D341Med (cell line): ENCODE measurements at regions not wholly inside any gene's neighbourhood (a gene's known extent, or its start where the extent isn't known, plus 50 kb on each side); places are given as distances from the start of the nearest gene placed in this dataset.

ENCODE experiments used
- DNase-seq: peaks from one replicate; pipeline ENCODE4 v3.0.0; 2012; ENCODE audit warnings: low spot score

DNA sequence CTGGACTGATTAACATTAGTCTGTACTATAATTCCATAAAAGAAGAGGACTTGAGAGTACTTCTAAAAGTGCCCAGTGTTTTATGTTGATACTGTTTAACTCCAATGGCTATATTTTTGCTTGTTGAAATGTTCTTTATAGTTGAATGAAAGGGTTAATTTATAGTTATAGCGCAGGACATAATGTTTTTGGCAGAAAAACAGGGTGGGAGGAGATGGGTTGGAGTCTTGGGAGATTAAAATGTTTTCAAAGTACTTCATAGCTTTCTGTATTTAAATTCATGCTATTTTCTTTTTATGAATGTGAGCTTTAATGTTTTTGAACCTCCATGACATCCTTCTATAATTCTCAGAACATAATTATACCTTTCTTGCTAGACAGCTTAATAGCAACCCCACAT, 108.2 kb downstream of the CNTN3 start:
- no peak for DNase-seq

DNA sequence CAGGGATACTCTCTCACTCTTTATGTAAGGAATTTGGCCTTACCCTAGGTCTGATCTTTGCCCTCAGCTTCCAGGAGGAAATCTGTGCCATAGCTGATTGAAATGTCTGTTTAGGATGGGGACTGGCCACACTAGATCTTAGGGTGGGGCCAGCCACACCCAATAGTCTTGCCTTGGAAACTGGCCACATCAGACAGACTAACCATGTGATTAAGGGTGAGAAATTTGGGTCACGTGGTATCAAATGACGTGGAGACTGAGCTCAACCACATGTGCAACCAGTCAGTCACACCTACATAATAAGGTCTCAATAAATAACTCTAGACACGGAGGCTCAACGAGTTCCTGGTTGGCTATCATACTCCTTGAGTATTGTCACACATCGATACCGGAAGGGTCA, 113.5 kb downstream of the CNTN3 start:
- DNase-seq = no peak

DNA sequence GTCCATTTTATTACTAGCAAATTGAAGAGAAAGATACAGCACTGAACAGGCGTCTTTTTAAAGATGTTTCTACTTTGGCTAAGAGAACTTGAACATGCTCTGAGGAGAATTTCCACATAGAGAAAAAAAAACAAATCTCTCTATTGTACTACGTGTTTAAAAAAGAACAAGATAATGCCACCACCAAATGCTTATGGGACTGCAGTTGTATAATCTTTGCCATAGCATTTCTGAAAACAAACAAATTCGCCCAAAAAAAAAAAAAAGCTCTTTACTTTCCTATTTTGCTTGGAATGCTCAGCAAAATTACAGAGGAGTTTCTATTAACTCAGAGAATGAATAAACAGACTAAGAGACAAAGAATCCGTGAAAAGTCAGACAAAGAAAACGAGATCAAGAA, 114.2 kb downstream of the CNTN3 start:
- no peak for DNase-seq

DNA sequence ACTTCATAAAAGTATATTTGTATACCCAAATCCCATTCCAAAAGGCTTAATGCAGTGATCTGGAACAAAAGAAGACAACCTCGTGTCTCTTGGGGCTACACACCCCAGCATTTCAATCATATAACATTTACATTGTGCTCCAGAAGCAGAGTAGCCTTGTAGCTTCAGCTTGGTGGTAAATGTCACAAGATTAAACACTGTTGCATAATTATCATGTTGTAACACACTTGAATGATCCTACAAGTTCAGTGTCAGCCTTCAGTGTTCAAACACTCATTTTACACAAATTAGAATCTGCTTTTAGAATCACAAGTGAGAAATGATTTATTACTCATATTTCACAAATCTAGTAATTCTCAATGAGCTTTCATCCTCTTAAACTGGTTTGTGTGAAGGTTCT, 122.6 kb downstream of the CNTN3 start:
- no peak for DNase-seq

DNA sequence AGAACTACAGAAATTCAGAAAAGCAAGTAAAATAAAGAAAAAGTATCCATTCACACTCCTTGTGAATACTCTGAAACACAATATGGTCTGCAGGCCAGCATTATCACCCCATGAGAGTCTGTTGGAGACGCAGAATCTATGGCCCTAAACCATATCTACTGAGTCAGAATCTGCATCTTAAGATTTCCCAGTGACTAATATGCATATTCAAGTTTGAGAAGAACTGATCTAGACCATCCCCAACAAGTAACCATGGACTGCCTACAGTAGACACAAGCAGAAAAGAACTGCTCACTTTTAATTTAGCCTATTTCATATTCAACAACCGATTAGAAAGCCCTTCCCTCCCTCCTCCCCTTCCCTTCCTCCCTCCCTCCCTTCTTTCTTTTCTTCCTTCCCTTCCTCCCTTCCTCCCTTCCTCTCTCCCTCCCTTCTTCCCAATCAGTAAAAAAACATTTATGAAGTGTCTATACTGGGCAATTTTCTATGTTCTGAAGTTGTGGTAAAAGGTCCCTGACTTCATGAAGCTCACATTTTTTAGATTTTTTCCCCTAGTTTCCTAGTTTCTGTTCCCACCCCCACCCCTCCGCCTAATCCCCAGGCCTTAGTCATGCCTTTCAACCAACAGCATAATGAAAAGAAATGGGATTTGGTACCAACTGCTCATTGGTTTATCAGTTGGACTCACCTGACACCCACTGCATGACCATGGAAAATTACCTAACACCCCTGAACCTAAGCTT, 125.2 kb downstream of the CNTN3 start:
- DNase-seq = no peak

DNA sequence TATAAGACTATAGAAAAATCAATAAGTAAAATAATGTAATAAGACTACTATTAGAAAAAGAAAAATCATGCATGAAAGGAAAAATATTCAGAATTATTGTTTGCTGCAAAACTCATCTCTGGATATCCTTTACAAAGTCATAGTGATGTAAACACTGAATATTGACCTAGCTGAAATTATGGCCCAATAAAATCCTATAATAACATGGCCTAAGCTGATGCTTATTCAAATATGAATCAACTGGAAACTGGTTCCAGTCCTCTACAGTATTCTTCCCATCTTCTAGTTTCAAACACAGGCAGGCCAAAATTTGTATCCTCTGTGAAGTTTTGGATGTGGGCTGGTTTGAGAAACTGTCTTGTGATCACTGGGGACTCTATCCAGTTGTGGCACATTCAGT, 134.5 kb downstream of the CNTN3 start:
- no peak for DNase-seq

DNA sequence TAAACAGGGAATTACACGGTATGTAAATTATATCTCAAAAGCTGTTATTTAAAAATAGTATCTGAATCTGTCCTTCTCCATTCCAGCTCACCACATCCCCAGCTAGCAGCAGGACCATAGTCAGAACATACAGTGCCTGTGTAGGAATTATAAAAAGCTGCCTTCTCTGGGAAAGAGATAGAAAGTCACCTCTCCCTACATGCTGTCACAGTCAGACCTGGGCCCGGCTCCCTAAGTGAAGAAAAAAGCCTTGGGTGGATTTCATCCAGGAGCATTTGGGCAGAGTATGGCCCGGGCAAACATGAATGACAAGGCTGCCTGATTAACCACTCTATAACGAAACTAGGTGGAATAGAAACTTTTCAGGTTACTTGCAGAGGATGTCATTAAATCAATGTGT, 144.1 kb downstream of the CNTN3 start:
- no peak for DNase-seq

DNA sequence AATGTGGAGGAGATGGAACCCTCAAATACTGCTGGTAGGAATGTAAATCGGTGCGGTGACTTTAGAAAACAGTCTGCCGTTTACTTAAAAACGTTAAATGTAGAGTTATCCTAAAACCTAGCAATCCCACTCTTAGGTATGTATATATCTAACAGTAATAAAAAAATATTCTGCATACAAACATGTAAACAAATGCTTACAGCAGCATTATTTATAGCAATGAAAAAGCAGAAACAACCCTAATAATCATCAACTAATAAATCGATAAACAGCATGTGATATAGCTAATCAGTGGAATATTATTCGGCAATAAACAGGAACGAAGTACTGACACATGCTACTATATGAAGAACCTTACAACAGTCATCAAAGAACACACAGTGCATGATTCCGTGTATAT, 144.7 kb downstream of the CNTN3 start:
- DNase-seq = no peak

DNA sequence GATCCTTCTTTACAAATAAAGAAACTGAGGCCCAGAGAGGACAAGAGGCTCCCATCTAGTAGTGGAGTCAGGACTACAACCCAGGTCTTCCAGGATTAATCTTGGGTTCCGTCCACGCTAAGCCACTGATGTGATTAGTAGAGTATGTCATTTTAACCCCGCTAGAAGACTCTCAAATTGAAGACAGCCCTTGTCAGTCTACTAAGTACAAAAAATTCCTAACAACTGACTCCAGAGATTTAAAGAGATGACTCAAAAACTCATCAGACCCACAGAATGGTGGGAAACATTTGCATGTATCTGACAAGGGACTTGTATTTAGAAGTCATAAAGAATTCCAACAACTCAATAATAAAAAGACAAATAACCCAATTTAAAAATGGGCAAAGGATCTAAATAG, 145.3 kb downstream of the CNTN3 start:
- DNase-seq = no peak

DNA sequence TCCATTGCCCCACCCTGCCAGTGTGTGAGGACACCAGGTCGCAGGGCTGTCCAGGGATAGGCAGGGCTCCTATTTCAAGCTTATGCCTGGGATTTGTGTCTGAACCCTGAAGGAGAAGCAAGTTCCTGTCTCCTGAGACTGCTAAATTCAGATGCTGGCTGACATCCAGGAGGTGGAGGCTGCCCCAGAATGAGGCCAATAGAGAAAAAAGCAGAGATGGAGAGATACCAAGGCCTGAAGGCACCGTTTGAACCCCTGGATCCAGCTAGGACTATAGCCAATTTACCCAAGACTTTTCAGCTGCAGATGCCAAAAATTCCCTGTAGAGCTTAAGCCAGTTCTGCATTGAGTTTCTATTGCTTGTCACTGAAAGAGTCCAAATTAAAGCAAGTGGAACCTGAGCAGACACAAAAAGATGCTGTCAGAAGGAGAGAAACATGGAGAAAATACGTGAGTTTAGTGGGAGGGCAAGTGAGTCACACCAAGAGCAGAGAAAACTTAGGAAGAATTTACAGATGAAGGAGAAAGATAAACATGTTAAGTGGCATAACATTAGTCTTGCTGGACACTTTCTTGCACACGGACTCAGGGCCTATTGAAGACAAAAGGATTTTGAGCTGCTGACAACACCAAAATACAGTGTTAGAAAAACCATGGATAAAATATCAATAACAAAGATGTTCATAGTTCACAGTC, 148.6 kb downstream of the CNTN3 start:
- DNase-seq = peak; percentile 24

DNA sequence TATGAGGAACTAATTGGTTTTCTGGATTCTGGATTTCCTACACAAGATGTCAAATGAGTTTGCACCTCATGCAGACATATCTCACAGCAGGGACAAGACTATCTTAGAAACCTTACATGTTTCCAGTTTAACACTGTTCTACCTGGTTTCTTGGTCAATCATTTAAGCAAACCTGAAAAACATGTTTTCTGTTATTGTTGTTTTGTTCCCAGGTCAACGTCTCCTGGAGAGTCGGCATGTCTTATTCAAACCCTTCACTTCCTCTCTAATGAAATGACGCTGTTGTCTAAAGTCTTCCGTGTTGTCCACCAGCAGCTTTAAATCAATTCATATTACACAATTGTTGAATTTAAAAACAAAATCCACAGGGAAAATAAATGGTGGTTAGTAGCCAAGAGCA, 150.9 kb downstream of the CNTN3 start:
- no peak for DNase-seq

DNA sequence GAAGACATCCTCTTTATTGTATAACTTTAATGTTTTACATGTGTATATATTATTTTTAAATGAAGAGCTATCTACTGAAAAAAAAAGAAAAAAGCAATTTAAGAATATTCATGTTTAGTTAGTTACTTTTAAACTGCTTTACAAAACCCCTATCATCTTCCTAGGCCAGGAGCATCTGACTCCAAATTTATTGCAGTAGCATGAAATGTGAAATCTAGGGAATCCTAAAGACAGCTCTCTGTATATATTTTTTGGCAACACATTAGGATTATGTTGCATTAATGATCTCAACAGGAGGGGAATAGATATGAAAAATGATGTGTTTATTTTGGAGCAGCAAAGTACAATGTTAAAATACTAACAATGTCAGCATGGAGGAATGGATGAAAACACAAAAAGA, 158.3 kb downstream of the CNTN3 start:
- DNase-seq = no peak

DNA sequence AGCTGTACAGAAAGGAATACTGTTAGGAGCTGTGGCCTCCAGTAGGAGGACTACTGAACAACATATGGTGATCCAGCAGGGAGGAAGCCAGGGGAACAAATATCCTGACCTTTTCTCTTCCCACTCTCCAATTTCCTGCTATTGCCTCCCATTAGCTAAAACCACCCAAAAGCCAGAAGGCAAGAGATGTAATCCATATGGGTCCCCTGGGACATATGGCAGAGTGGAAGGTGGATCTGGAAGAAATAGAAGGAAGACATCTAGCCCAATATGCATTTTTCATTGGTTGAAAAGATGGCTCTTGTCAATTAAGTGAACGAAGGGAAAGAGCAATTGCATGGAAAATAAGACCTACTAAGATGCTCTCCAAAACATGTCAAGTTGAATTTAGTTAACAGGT, 167.2 kb downstream of the CNTN3 start:
- no peak for DNase-seq

DNA sequence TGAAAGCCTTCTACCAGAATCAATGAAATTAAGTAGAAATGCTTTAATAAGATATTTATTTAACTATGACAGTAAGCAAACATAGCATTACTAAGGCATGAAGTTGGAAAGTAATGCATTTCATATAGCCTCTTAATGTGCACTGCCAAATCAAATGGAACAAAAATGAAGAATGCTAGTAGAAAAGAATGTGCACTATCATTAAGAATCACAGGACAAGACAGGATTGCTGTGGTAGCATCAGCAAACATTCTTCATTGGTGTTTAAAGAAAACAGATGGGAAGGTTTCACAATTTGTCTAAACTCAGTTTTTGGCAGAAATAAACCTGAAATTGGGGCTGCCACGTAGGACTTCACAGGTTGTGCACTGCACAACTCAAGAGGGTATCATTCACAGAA, 168.9 kb downstream of the CNTN3 start:
- no peak for DNase-seq

DNA sequence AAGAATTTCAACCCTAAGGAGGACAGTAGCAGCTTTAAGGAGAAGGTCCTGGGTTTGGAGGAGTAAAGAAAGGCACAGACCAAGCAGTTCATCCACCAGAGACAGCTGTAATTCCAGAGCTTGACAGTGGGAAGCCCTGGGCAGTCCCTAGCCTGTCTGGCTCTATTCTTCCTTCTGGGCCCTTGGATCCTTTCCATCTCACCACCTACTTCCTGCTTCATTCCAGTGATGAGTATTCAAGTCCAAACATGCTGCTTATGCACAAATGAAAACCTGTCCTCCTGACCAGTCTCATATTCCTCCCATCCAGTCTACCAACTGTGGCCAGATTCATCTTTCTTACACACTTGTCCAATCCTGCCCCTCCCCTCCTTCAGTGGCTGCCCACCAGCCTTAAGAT, 171.4 kb downstream of the CNTN3 start:
- DNase-seq = no peak

DNA sequence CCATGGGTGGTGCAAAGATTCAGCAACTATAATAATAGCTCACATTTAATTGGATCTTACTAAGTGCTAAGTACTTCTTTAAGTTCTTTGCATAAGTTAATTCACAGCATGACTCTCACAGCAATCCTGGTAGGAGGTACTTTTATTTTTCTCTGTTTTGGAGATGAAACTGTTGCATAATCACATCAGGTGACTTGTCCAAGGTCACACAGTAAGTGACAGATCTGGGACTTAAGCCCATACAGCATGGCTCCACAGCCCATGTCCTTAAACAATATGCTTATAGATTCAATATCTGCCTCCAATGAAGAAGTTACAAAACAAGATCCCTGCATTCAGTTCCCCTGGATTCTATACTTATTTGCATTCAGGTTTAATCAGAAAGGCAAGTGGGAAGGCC, 171.8 kb downstream of the CNTN3 start:
- no peak for DNase-seq

DNA sequence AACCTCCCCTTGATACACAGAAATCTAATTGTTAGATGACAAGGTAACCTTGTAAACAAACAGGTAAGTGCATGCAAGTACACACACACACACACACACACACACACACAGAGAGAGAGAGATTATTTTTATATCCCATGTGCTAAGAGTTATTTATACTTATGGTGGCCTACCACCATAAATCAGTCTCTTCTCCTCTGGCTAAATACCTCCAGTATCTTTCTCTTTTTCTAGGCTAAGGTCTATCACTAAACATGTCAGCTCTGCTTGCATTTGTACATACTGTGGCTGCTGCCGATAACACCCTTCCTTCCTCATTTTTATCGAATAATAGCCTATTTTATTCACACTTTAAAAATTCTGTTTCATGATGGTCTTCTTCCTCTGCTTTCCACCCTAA, 172.4 kb downstream of the CNTN3 start:
- DNase-seq = no peak

DNA sequence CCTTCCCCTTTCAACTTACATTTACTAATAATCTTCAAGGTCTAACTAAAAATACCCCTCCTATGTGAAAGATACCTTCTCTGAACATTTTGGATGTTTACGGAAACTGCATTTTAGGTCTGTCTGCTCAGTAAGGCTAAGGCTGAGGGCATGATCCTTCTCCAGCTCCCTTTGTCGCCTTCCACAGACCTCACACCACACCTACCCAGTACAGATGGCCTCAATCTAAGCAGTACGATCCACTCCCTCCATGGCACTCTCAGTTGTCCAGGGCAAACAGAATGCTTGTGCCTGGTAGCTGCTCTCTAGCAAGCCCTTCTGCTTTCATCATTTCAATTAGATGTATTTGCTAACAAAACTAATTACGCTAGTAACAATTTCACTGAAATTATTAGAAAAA, 178.3 kb downstream of the CNTN3 start:
- no peak for DNase-seq

DNA sequence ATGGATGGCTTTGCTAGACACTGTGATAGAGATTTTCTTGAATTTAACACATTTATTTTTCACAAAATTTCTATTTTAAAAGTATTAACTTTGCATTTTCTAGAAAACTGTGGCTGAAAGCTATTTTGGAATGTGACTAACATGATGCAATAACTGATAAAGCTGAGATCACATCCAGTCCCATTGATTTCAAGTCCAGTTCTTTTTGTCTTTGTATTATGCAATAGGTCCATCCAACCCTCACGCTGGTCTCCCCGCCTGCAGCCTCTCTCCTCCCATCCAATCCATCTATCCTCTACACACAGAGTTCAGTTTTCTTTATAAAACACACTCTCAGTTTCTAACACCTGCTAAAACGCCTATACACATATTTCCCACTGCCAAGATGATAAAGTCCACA, 178.8 kb downstream of the CNTN3 start:
- no peak for DNase-seq

DNA sequence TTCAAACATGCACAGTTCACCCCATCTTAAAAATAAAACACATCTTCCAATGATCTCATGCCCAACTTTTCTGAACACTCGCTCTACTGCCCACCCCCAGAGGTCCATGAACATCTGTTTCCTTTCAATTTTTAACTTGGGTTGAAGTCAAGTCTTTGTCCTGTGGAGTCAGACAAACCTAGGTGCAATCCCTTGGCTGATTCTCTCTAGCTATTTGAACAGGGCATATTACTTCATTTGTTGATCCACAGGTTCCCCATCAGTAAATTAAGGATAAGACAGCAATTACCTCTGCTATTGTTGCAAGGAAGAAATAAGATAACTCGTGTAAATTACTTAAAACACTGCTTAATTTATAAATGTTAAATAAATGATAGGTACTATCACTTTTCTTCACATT, 180.1 kb downstream of the CNTN3 start:
- no peak for DNase-seq

DNA sequence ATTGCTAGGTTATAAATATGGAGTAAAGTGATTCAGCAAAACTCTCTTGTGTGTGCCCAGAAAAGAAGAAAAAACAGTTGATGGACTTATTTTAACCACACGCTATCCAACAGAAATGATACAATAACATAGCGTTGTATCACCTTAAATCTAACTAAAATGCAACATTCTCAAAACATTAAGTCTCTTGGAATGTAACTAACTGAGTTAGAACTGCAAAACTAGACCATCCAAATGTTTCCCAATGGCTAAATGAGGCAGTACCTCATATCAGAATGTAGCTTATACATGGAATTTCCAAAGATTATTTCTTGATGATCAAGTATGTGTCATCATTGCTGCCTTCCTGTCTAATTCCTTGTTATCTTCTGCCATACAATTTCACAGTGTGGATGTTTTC, 187.9 kb downstream of the CNTN3 start:
- DNase-seq = no peak

DNA sequence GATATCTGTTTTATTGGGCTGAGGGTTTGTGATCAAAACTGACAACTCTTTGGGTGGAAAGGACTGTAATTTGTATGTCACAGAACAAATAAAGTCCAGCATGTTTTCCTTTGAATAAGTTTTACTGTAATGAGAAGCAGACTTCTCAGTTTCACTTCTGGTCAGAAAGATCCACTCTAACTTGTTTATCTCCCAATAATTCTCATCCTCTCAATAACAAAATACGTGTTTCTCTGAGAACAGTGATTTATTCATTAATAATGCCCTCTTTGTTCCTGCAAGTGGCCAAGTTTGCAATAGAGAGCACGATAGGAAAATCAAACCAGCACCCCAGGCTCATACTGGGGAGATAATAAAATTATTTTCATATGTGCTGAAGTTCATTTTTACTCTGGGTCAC, 190.6 kb downstream of the CNTN3 start:
- DNase-seq = no peak

DNA sequence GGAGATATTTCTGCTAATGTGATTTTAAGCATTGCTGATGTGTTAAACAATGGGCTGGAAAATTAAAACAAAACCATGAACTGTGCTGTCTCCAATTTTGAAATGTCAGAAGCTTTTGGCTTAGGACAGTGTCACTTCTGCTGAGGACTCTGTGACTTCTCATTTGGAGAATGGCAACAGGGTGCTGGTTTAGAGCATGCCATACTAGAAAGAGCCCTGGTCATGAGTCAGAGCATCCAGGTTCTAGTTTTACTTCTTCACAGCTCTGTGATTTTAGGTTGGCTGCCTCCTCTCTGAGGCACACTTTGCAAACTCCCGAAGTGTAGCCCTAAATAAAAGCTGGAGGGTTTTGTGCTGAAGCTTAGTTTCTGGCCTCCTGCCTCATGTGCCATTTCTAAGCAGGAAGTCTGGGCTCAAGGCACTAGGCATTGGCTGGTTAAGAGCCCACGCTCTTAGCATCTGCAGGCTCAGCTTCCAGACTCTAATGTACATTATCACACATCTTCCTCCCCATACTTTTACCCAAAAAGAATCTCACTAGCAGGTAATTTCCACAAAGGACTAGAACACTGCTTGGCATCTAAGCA, 193.8 kb downstream of the CNTN3 start:
- DNase-seq = no peak

DNA sequence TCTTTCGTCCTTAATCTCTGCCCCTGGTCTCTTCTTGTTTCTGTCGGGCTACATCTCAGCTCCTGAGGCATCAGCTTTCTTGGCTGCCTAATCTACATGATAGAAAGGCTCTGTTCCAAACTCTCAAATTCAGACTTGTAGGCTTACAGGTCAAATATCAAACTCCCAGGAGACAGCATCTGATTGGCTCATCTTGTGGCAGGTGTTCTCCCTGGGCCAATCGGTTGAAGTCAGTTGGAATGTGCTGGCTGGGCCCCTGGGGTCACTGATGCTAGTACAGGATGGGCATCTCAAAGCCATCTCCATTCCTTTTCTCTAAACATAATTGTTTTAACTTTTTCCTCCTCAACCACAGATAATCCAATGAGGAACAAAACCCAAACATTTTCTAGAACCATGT, 198.7 kb downstream of the CNTN3 start:
- no peak for DNase-seq
